NCI-H1105 treated with DMSO at 0.1 percent for 48 hours (cell line): ENCODE measurements at regions not wholly inside any gene's neighbourhood (a gene's known extent, or its start where the extent isn't known, plus 50 kb on each side); places are given as distances from the start of the nearest gene placed in this dataset.

ENCODE experiments used
- DNase-seq: peaks from one replicate; lab custom pipeline; 2025; lab: John Stamatoyannopoulos, UW

DNA sequence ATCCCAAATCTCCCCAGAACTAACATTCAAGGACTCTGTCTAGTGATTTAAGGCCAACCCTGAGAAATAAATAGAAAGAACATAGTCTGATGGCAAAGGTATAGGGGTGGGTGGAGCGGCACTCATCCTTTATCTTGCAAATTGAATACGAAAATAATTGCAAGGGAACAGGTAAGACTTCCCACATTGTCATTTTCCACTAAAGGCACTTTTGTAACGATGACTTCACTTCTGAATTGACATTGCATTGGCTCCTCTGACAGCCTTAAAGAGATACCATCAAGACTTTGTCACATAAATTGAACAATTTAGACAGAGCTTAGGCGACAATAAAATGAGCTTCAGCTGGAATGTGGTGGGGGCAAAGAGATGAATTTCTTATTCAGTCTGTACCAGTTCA lies 75.3 kb upstream of the PLCL2 start:
- DNase-seq, result no peak

DNA sequence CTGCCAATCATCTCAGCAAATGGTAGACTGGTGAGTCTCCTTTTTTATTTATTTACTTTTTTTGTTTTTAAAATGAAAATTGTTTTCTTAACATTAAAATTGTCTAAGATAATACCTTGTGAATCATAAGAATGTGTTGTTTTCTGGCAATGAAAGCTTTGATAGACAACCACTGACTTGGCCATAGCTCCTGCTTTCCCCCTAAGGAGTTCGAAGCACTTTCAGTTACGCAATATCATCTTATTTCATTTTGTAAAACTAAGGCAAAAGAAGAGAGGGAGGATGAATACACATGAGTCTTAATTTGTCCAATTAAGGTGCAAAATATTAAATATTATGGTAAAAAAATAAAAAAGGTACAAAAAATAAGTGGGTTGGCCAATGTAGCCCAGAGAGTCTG lies 74.8 kb upstream of the PLCL2 start:
- DNase-seq, result no peak

- no peak for DNase-seq
Measured at GRCh38 chr3:16810593-16811367, 74.0 kb upstream of the PLCL2 start.

DNA sequence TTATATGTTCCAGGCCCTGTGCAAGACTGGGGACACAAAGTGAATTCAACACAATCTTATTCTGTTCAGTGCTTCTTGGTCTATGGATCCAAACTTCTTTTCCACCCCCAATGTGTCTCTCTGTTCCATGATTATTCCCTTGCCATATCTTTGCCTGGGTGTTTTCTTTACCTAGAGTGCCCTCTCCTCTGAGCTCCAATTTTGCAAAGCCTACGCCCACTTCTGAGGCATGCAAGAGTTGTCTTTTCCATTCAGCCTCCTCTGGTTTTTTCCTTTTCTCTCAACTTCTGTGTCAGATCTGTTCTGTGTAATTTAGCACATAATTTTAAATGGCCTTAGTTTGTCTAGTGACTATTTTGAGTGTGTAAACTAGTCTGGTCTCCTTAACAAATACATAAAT lies 72.8 kb upstream of the PLCL2 start:
- no peak for DNase-seq

GRCh38 chr3:16813336-16813735 lies 71.4 kb upstream of the PLCL2 start:
- DNase-seq, result no peak

DNA sequence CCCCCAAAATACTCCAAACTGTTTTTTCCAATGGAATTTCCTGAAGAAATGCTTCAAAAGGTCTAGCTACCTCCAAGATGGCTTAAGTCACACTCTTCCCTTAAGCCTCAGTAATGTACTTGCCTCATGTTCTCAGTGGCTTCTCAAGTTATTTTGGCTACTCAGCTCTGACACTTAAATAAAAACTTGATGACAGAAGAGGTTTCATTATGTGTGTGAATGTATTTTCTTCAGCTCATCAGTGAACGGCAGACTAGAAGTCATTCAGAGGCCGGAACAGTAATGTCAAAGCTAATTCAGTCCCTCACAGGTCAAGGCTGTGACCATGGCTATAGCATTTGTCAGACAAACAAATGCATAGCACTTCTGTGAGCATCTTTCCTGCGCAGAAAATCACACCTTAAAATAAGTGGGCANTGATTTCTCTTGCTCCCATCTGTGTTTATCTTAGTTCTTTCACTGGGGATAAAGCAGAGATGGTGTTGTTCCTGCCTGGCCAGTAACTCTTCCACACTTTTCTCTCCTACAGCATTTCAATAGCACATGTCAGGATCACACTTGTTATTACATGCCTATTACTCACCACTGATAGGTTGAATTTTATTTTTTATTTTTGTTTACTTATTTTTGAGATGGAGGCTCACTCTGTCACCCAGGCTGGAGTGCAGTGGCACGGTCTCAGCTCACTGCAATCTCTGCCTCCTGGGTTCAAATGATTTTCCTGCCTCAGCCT lies 68.5 kb upstream of the PLCL2 start:
- no peak for DNase-seq

GRCh38 chr3:16817197-16817596 lies 67.6 kb upstream of the PLCL2 start:
- no peak for DNase-seq

DNA sequence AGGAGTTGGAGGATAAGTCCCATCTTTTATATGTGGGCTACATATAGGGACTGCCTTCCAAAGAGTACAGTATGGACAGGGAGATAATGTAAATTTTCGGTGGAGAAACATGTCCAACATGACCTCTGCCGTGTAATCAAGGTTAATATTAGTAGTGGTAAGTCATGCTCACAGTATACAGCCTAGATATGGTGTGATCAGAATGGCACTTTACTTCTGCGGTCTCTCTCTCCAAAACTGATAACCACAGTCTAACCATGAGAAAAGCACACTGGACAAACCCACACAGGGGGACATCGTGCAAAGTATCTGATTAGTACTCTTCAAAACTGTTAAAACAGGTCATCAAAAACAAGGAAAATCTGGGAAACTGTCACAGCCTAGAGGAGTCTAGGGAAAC lies 66.6 kb upstream of the PLCL2 start:
- DNase-seq, result no peak

- DNase-seq, result no peak
Measured at GRCh38 chr3:16818945-16819344, 65.8 kb upstream of the PLCL2 start.

- no peak for DNase-seq
Measured at GRCh38 chr3:16820485-16820884, 64.3 kb upstream of the PLCL2 start.

DNA sequence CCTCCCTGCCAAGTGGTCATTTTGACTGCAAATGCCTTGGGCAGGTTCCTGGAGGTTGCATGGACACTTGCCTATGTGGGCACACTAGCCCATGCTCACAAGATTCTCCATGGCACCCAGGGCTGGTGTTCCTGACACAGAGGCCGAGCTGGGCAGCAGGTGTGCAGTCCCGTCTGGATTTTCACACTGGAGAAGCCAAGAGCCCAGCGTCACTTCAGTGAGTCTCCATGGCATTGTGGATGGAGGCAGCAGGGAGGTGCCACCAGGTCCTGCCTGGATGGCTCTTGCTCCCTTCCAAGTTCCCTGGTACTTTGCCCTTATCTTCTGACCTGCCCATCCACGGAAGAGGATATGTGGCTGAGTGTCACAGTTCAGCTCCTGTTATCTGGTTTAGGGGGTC lies 63.7 kb upstream of the PLCL2 start:
- DNase-seq, result no peak

DNA sequence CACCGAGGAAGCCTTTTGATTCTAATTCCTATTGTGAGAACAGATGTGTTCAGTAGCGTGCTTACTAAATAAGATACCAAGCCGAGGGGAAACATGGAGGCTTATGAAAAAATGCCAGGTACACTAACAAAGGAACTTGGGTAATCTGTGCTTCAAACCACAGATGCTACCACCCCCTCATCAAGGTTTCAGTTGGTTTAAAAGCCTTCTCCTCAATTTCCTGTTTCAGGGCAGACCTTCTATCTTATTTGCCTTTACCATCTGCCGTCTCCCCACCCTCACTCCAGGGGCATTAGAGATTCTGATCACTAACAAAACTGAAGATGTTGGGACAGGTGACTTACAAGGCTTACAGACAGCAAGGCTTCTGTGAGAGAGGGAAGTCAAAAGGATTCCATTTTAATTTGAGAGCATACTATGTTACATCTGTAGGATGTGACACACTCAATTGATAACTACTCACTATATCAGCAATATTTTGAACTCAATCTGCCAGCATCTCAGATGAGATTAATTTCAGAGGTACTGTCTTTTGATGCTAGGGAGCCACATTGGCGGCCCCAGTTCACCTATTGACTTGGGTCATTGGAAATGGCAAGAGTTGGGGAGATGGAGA lies 60.6 kb upstream of the PLCL2 start:
- no peak for DNase-seq

GRCh38 chr3:16825617-16826204 lies 59.0 kb upstream of the PLCL2 start:
- no peak for DNase-seq

DNA sequence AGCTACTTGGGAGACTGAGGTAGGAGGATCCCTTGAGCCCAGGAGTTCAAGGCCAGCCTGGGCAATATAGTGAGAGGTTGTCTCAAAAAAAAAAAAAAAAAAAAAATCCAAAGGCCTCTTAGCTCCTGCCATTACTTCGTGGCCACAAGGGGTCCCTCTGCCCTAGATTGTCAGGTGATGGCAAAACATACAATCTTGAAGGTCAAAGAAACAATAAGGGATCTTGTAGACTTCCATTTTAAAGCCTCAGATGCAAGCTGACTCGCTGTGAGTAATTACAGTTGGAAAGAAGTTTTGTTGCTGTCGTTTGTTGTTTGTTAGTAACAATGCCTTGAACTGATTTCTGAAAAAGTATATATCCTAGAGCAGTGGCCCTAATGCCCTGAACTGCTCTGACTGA lies 55.9 kb upstream of the PLCL2 start:
- no peak for DNase-seq

- no peak for DNase-seq
Measured at GRCh38 chr3:16831846-16832245, 52.9 kb upstream of the PLCL2 start.

- no peak for DNase-seq
Measured at GRCh38 chr3:16834214-16834613, 50.5 kb upstream of the PLCL2 start.

GRCh38 chr3:16834753-16835152 lies 50.0 kb upstream of the PLCL2 start:
- DNase-seq, result no peak
